Effector CD8-positive, alpha-beta T cell (primary cell): ENCODE measurements at regions not wholly inside any gene's neighbourhood (a gene's known extent, or its start where the extent isn't known, plus 50 kb on each side); places are given as distances from the start of the nearest gene placed in this dataset.

Source experiments
- DNase-seq: peaks from one replicate; lab custom pipeline; 2025; lab: John Stamatoyannopoulos, UW

GRCh38 chr13:105446197-105446596 is 1089.3 kb downstream of the EFNB2 start:
- no peak for DNase-seq

GRCh38 chr13:105445796-105446195 is 1089.7 kb downstream of the EFNB2 start:
- no peak for DNase-seq

- no peak for DNase-seq
Observed at GRCh38 chr13:105442949-105443699, 1092.3 kb downstream of the EFNB2 start.

- no peak for DNase-seq
Observed at GRCh38 chr13:105442040-105442439, 1093.4 kb downstream of the EFNB2 start.

- DNase-seq = no peak
Observed at GRCh38 chr13:105441051-105441750, 1094.3 kb downstream of the EFNB2 start.

- DNase-seq = no peak
Observed at GRCh38 chr13:105436943-105437342, 1098.5 kb downstream of the EFNB2 start.

GRCh38 chr13:105432438-105432837 is 1103.0 kb downstream of the EFNB2 start:
- DNase-seq = no peak

GRCh38 chr13:105428811-105429210 is 1106.7 kb downstream of the EFNB2 start:
- no peak for DNase-seq

- no peak for DNase-seq
Observed at GRCh38 chr13:105426441-105426840, 1109.0 kb downstream of the EFNB2 start.

GRCh38 chr13:105414639-105415038 is 1120.8 kb downstream of the EFNB2 start:
- DNase-seq = no peak

GRCh38 chr13:105412171-105412570 is 1123.3 kb downstream of the EFNB2 start:
- no peak for DNase-seq

GRCh38 chr13:105410602-105411001 is 1124.9 kb downstream of the EFNB2 start:
- no peak for DNase-seq

- no peak for DNase-seq
Observed at GRCh38 chr13:105406551-105406950, 1128.9 kb downstream of the EFNB2 start.

GRCh38 chr13:105403086-105403485 is 1132.4 kb downstream of the EFNB2 start:
- no peak for DNase-seq

- no peak for DNase-seq
Observed at GRCh38 chr13:105395041-105395440, 1140.4 kb downstream of the EFNB2 start.

- DNase-seq = no peak
Observed at GRCh38 chr13:105389373-105389772, 1146.1 kb downstream of the EFNB2 start.

GRCh38 chr13:105377452-105377851 is 1158.0 kb downstream of the EFNB2 start:
- no peak for DNase-seq

GRCh38 chr13:105370011-105370650 is 1165.3 kb downstream of the EFNB2 start:
- DNase-seq = no peak

GRCh38 chr13:105368781-105369180 is 1166.7 kb downstream of the EFNB2 start:
- DNase-seq = no peak

GRCh38 chr13:105365831-105366230 is 1169.6 kb downstream of the EFNB2 start:
- no peak for DNase-seq

- DNase-seq = no peak
Observed at GRCh38 chr13:105365021-105365550, 1170.4 kb downstream of the EFNB2 start.

GRCh38 chr13:105364191-105364590 is 1171.3 kb downstream of the EFNB2 start:
- no peak for DNase-seq
